ENCODE measurements at regions not wholly inside any gene's neighbourhood (a gene's known extent, or its start where the extent isn't known, plus 50 kb on each side); places are given as distances from the start of the nearest gene placed in this dataset.

DNA sequence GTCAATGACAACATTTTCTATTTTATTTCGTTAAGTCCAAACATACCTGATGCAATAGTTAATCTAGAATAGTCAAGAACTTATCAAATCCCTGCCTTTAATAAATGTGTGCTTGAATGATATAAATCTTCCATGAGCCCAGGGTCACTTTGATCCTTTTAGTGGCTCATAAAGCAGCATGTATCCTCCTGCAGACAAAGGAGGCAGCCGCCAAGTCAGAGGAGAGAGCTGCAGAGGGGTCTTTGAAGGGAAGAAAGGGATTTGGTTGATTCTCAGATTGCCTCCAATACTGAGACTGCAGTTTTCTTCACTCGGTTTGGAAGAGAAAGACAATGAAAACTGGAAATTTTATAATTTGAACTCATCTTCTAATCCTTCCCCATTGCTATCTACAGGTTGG lies 378.4 kb upstream of the PIK3C3 start:
- TF ChIP-seq, protein P1, sequence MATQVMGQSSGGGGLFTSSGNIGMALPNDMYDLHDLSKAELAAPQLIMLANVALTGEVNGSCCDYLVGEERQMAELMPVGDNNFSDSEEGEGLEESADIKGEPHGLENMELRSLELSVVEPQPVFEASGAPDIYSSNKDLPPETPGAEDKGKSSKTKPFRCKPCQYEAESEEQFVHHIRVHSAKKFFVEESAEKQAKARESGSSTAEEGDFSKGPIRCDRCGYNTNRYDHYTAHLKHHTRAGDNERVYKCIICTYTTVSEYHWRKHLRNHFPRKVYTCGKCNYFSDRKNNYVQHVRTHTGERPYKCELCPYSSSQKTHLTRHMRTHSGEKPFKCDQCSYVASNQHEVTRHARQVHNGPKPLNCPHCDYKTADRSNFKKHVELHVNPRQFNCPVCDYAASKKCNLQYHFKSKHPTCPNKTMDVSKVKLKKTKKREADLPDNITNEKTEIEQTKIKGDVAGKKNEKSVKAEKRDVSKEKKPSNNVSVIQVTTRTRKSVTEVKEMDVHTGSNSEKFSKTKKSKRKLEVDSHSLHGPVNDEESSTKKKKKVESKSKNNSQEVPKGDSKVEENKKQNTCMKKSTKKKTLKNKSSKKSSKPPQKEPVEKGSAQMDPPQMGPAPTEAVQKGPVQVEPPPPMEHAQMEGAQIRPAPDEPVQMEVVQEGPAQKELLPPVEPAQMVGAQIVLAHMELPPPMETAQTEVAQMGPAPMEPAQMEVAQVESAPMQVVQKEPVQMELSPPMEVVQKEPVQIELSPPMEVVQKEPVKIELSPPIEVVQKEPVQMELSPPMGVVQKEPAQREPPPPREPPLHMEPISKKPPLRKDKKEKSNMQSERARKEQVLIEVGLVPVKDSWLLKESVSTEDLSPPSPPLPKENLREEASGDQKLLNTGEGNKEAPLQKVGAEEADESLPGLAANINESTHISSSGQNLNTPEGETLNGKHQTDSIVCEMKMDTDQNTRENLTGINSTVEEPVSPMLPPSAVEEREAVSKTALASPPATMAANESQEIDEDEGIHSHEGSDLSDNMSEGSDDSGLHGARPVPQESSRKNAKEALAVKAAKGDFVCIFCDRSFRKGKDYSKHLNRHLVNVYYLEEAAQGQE (IDR thresholded peaks at IDR 0.05; ENCODE audit: insufficient read depth in 1 of 2, low read depth in 2 of 2, low read length in 2 of 2), result no peak
- TF ChIP-seq POLR2AphosphoS5 (IDR thresholded peaks at IDR 0.05; ENCODE audit: low read depth, low read length) (no peak), FOXP2 (optimal IDR thresholded peaks at IDR 0.05; ENCODE audit: borderline replicate concordance, extremely low read depth, extremely low read length, insufficient read depth) (no peak), TAF1 (IDR thresholded peaks at IDR 0.05; ENCODE audit: borderline replicate concordance, insufficient read depth, low read length) (no peak), SIN3A (IDR thresholded peaks at IDR 0.05; ENCODE audit: borderline replicate concordance, insufficient read depth, low read length) (no peak)

- TF ChIP-seq SIN3A (IDR thresholded peaks at IDR 0.05; ENCODE audit: borderline replicate concordance, insufficient read depth, low read length) (no peak), FOXP2 (optimal IDR thresholded peaks at IDR 0.05; ENCODE audit: borderline replicate concordance, extremely low read depth, extremely low read length, insufficient read depth) (no peak), POLR2AphosphoS5 (IDR thresholded peaks at IDR 0.05; ENCODE audit: low read depth, low read length) (no peak), TAF1 (IDR thresholded peaks at IDR 0.05; ENCODE audit: borderline replicate concordance, insufficient read depth, low read length) (no peak)
- TF ChIP-seq, protein P1 (IDR thresholded peaks at IDR 0.05; ENCODE audit: insufficient read depth in 1 of 2, low read depth in 2 of 2, low read length in 2 of 2), result no peak
Measured at GRCh38 chr18:41569867-41570266, 385.2 kb upstream of the PIK3C3 start.

DNA sequence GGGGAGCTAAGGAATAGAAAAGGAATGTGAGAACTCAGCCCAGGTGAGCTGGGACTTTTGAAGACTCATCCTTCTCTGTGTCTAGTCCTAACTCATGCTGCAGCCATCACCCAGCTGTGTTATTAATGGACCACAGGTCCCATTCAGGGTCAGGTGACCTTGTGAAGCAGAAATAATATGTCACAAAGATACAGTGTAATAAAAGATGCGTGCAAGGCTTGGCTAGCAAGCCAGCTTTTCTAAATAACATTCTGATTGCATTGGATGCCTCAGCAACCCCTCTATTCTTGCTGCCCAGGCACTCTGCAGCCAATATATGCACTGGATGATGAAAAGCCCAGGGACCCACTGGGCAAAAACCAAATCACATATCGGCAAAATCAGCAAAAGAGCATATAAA lies 393.1 kb upstream of the PIK3C3 start:
- TF ChIP-seq SIN3A (IDR thresholded peaks at IDR 0.05; ENCODE audit: borderline replicate concordance, insufficient read depth, low read length) (no peak), FOXP2 (optimal IDR thresholded peaks at IDR 0.05; ENCODE audit: borderline replicate concordance, extremely low read depth, extremely low read length, insufficient read depth) (no peak)
- TF ChIP-seq, protein P1 (IDR thresholded peaks at IDR 0.05; ENCODE audit: insufficient read depth in 1 of 2, low read depth in 2 of 2, low read length in 2 of 2), result no peak

DNA sequence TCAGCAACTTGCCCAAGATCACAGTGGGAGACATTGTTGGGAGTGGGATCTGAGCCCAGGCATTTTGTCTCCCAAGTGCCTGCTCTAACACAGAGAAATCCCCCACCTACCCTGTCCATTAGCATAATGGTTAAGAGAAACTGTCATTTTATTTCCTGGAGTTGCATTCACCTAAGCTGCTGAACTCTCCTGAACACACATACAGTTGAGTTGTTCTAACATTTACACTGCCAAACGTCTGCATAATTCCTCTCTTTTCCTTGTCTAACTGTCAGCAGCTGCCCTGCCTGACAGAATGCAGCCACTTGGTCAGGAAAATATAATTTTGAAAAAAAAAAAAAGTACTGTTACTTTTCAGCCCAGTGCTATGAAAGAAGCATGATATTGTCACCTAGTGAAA lies 396.3 kb upstream of the PIK3C3 start:
- TF ChIP-seq SIN3A (IDR thresholded peaks at IDR 0.05; ENCODE audit: borderline replicate concordance, insufficient read depth, low read length), result no peak
- TF ChIP-seq, protein P1 (IDR thresholded peaks at IDR 0.05; ENCODE audit: insufficient read depth in 1 of 2, low read depth in 2 of 2, low read length in 2 of 2), result no peak
- TF ChIP-seq POLR2AphosphoS5 (IDR thresholded peaks at IDR 0.05; ENCODE audit: low read depth, low read length), result no peak
- no peak for TF ChIP-seq FOXP2 (optimal IDR thresholded peaks at IDR 0.05; ENCODE audit: borderline replicate concordance, extremely low read depth, extremely low read length, insufficient read depth)
- no peak for TF ChIP-seq TAF1 (IDR thresholded peaks at IDR 0.05; ENCODE audit: borderline replicate concordance, insufficient read depth, low read length)

GRCh38 chr18:41553716-41554115 lies 401.3 kb upstream of the PIK3C3 start:
- TF ChIP-seq, protein P1 (IDR thresholded peaks at IDR 0.05; ENCODE audit: insufficient read depth in 1 of 2, low read depth in 2 of 2, low read length in 2 of 2), result no peak
- no peak for TF ChIP-seq FOXP2 (optimal IDR thresholded peaks at IDR 0.05; ENCODE audit: borderline replicate concordance, extremely low read depth, extremely low read length, insufficient read depth)

All from PFSK-1 (cell line).